Natural killer cell treated with Interleukin-12 subunit alpha and Interleukin-12 subunit beta and Interleukin-15 and Interleukin-18, amount 100 ng/mL, for 72 hours (primary cell): ENCODE measurements at regions not wholly inside any gene's neighbourhood (a gene's known extent, or its start where the extent isn't known, plus 50 kb on each side); places are given as distances from the start of the nearest gene placed in this dataset.

Source experiments
- ATAC-seq, 2 donors: fragments of 150-1000 bp; cut with Tn5 transposase in 1 of 2; sonication (Bioruptor Pico), chemical (Tn5 transposase) in 1 of 2; 2 replicates each; pipeline ENCODE4 v1.10.0; 2021
- DNase-seq: peaks from one replicate; pipeline ENCODE4 v3.0.0; 2022; ENCODE audit warnings: low spot score
- H3K27ac Mint-ChIP-seq, 2 donors: 1 replicate in 1 of 2; 2 replicates in 1 of 2; pipeline ENCODE4 v1.8.0; 2022; ENCODE audit warnings: mixed read lengths in 2 of 2, mild to moderate bottlenecking in 1 of 2, moderate library complexity in 1 of 2
- H3K27me3 Mint-ChIP-seq, 2 donors: 1 replicate in 1 of 2; 2 replicates in 1 of 2; pipeline ENCODE4 v1.8.0; 2022; ENCODE audit warnings: mixed read lengths in 2 of 2
- H3K36me3 Mint-ChIP-seq: one replicate; pipeline ENCODE4 v1.8.0; 2022; ENCODE audit warnings: mixed read lengths
- H3K4me1 Mint-ChIP-seq, 2 donors: 1 replicate in 1 of 2; 2 replicates in 1 of 2; pipeline ENCODE4 v1.8.0; 2022; ENCODE audit warnings: low read depth in 2 of 2, mixed read lengths in 2 of 2, mild to moderate bottlenecking in 1 of 2
- H3K4me3 Mint-ChIP-seq: one replicate; pipeline ENCODE4 v1.8.0; 2022; ENCODE audit warnings: mixed read lengths
- H3K9me3 Mint-ChIP-seq: 2 replicates; pipeline ENCODE4 v1.8.0; 2022; ENCODE audit warnings: mixed read lengths

- H3K4me1 Mint-ChIP-seq = peaks cover 8 to 9% of the 10 kb centered on the region in 2 donors
- no peak for DNase-seq
- no peak for ATAC-seq
- H3K4me3 Mint-ChIP-seq = no peak overlapping the region
- H3K27ac Mint-ChIP-seq = no peak overlapping the region
- no peaks in the 10 kb centered on the region for H3K9me3 Mint-ChIP-seq
- H3K36me3 Mint-ChIP-seq = no peaks in the 10 kb centered on the region
- peaks cover 15 to 21% of the 10 kb centered on the region in 2 donors for H3K27me3 Mint-ChIP-seq
Measured at GRCh38 chr2:7906431-7906830, 775.4 kb upstream of the ID2 start.

- no peak overlapping the region for H3K27ac Mint-ChIP-seq
- peaks cover 15 to 21% of the 10 kb centered on the region in 2 donors for H3K27me3 Mint-ChIP-seq
- ATAC-seq (no peak), DNase-seq (no peak)
- H3K9me3 Mint-ChIP-seq = no peaks in the 10 kb centered on the region
- no peak overlapping the region for H3K4me3 Mint-ChIP-seq
- peaks cover 8 to 9% of the 10 kb centered on the region in 2 donors for H3K4me1 Mint-ChIP-seq
- no peaks in the 10 kb centered on the region for H3K36me3 Mint-ChIP-seq
Measured at GRCh38 chr2:7907041-7907440, 774.8 kb upstream of the ID2 start.

GRCh38 chr2:7910752-7911151 lies 771.1 kb upstream of the ID2 start:
- Mint-ChIP-seq H3K27me3 (no peaks in the 10 kb centered on the region), H3K27ac (no peak overlapping the region), H3K4me3 (no peak overlapping the region), H3K36me3 (no peaks in the 10 kb centered on the region), H3K4me1 (peaks cover 4% of the 10 kb centered on the region in 2 donors), H3K9me3 (peaks cover 2% of the 10 kb centered on the region)
- ATAC-seq = no peak
- no peak for DNase-seq

GRCh38 chr2:7911196-7911595 lies 770.7 kb upstream of the ID2 start:
- no peak overlapping the region for H3K27ac Mint-ChIP-seq
- ATAC-seq (no peak), DNase-seq (no peak)
- no peak overlapping the region for H3K4me3 Mint-ChIP-seq
- peaks cover 4% of the 10 kb centered on the region in 2 donors for H3K4me1 Mint-ChIP-seq
- H3K27me3 Mint-ChIP-seq = no peaks in the 10 kb centered on the region
- H3K36me3 Mint-ChIP-seq = no peaks in the 10 kb centered on the region
- peaks cover 2% of the 10 kb centered on the region for H3K9me3 Mint-ChIP-seq

GRCh38 chr2:7913974-7914373 lies 767.9 kb upstream of the ID2 start:
- no peak for DNase-seq
- H3K27ac Mint-ChIP-seq = no peak overlapping the region

DNA sequence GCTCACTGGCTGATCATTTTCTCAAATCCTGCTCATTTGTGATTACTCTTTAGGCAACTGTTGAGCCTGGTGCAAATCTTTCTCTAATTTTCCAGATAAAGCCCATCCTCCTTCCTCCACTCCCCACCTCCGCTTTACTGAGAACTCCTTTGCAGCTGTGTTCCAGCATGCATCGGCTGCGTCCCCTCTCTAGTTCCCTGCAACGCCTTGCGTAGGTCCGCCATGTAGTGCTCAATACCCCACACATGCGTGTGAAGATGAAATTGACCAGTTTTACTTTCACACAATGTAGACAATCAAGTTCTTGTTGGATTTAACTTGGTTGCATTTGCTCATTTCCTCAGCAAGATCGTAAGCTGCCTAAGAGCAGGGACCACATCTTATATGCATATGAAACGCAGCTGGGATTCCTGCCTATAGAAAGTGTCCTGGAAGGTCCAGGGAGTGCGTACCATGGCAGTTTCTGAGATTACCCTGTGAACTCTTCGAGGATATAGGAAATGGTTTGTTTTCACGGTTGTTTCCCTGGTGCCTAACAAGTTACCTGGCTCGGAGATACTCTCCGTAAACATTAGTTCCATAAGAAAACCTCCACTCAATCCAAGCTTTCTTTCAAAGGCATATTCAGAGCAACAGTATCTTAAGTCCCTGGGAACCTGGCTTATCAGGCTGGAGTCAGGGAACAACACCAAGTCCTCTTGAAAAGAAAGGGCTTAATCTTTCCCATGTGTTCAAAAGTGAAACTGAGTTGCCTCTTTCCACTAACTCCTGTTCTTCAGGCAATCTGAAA lies 766.4 kb upstream of the ID2 start:
- Mint-ChIP-seq H3K4me3 (no peak overlapping the region), H3K4me1 (peaks cover 4 to 6% of the 10 kb centered on the region in 2 donors), H3K36me3 (no peaks in the 10 kb centered on the region), H3K9me3 (peaks cover 2% of the 10 kb centered on the region), H3K27ac (no peak overlapping the region), H3K27me3 (no peaks in the 10 kb centered on the region)
- DNase-seq (no peak), ATAC-seq (no peak)

More at GRCh38 chr2:7913974-7914373, 767.9 kb upstream of the ID2 start:
- Mint-ChIP-seq H3K36me3 (no peaks in the 10 kb centered on the region), H3K4me1 (peaks cover 4 to 6% of the 10 kb centered on the region in 2 donors), H3K4me3 (no peak overlapping the region), H3K9me3 (peaks cover 2% of the 10 kb centered on the region), H3K27me3 (no peaks in the 10 kb centered on the region)
- no peak for ATAC-seq

DNA sequence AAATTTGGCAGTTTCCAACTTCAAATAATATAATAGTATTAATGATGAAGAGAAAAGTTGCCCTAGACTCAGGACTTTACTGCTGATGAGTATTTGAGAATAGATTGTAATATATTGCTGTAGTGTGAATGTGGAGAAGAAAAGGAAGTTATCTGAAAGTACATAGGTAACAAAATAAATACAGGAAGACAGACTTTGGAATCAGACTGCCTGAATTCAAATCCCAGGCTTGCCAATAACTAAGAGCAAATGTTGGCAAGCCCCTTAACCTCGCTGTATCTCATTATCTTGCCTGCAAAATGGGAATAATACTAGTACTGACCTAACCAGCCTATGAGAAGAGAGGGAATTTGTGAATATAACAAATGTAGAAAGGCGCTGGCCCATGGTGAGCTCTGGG lies 765.2 kb upstream of the ID2 start:
- Mint-ChIP-seq H3K4me3 (no peak overlapping the region), H3K27ac (no peak overlapping the region), H3K36me3 (no peaks in the 10 kb centered on the region), H3K4me1 (peaks cover 4 to 6% of the 10 kb centered on the region in 2 donors), H3K9me3 (peaks cover 2% of the 10 kb centered on the region), H3K27me3 (no peaks in the 10 kb centered on the region)
- DNase-seq = no peak
- no peak for ATAC-seq

DNA sequence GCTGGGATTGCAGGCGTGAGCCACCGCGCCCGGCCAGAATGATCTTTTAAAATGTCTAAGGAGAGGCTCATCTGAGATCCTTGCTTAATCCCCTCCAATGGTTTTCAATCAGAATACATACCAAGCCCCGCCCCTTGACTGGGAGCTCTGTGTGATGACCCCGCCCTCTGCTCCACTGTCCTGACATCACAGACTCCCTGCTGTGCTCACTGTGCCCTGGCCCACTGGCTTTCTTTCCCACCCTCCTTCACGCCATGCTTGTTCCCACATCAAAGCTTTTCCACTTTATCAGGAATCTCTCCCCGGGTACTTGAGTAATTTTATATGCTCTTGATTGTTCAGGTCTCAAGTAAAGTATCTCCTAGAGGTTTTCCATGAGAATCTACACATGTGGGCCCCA lies 762.3 kb upstream of the ID2 start:
- no peak overlapping the region for H3K27ac Mint-ChIP-seq
- peaks cover 4% of the 10 kb centered on the region for H3K36me3 Mint-ChIP-seq
- H3K4me1 Mint-ChIP-seq = peaks cover 0 to 2% of the 10 kb centered on the region in 2 donors
- peaks cover 4% of the 10 kb centered on the region for H3K9me3 Mint-ChIP-seq
- no peaks in the 10 kb centered on the region for H3K27me3 Mint-ChIP-seq
- H3K4me3 Mint-ChIP-seq = no peak overlapping the region
- DNase-seq = no peak
- ATAC-seq = no peak

DNA sequence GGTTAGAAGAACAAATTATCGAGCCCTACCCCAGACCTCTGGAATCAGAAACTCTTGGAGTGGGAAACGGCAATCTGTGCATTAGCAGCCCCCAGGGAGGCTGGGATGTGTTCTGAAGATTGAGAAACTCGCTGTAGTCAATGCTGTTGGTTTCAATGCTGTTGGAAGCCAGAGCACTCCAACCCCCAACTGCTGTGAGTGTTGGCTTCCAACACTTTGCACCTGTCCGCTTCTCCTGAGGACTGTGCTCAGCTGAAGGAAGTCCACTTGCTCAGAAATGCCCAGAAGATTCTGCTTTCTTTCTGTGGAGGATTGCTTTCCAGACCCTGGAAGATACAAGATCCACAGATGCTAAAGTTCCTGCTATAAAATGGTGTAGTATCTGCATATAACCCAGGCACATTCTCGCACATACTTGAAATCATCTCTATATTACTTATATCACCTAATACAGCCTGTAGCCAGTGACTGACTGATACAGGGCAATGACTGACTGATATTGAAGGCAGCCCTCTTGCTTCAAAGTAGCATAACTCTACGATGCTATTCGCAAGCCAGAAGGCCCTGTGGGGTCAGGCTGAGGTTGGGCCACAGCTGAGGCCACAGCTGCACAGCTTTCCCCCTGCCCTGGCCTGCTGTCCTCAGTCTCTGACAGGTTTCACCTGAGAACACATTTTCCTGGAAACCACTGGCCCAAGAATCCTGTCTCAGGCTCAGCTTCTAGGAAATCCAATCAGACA lies 757.7 kb upstream of the ID2 start:
- ATAC-seq (peak in 1 of 2 donors; percentile 27), DNase-seq (no peak)
- no peak overlapping the region for H3K27ac Mint-ChIP-seq
- no peaks in the 10 kb centered on the region for H3K4me1 Mint-ChIP-seq
- H3K4me3 Mint-ChIP-seq = no peak overlapping the region
- H3K27me3 Mint-ChIP-seq = peaks cover 0 to 2% of the 10 kb centered on the region in 2 donors
- peaks cover 4% of the 10 kb centered on the region for H3K9me3 Mint-ChIP-seq
- H3K36me3 Mint-ChIP-seq = peaks cover 4% of the 10 kb centered on the region

- peaks cover 4% of the 10 kb centered on the region for H3K36me3 Mint-ChIP-seq
- ATAC-seq (no peak), DNase-seq (no peak)
- peaks cover 4% of the 10 kb centered on the region for H3K9me3 Mint-ChIP-seq
- H3K27ac Mint-ChIP-seq = no peak overlapping the region
- peaks cover 0 to 5% of the 10 kb centered on the region in 2 donors for H3K27me3 Mint-ChIP-seq
- no peaks in the 10 kb centered on the region for H3K4me1 Mint-ChIP-seq
- H3K4me3 Mint-ChIP-seq = no peak overlapping the region
Measured at GRCh38 chr2:7925506-7925905, 756.4 kb upstream of the ID2 start.

DNA sequence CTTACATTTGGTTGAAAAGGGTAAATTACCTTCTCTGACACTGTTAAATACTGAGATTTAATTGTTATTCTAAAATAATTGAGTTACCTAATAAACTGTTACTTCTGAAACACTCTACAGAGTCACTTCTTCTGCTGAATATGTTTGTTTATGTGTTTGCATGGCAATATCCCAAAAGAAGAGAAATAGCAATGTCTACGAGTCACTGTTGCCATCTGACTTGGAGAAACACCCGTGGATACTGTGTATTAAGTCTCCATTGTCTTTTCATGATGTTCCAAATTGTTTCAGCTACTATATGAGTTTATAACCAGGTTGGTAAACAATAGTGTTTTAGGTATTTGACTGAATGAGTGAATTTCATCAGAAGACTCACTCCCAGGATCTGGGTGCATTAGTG lies 754.2 kb upstream of the ID2 start:
- H3K27ac Mint-ChIP-seq = no peak overlapping the region
- peaks cover 4 to 12% of the 10 kb centered on the region in 2 donors for H3K4me1 Mint-ChIP-seq
- peaks cover 4% of the 10 kb centered on the region for H3K9me3 Mint-ChIP-seq
- peaks cover 0 to 12% of the 10 kb centered on the region in 2 donors for H3K27me3 Mint-ChIP-seq
- no peak for ATAC-seq
- H3K36me3 Mint-ChIP-seq = peaks cover 14% of the 10 kb centered on the region
- no peak overlapping the region for H3K4me3 Mint-ChIP-seq
- DNase-seq = no peak

- Mint-ChIP-seq H3K27me3 (peaks cover 0 to 16% of the 10 kb centered on the region in 2 donors), H3K4me1 (peaks cover 4 to 18% of the 10 kb centered on the region in 2 donors), H3K9me3 (no peaks in the 10 kb centered on the region), H3K36me3 (peaks cover 18% of the 10 kb centered on the region), H3K4me3 (no peak overlapping the region), H3K27ac (no peak overlapping the region)
- DNase-seq = no peak
- ATAC-seq = no peak
Measured at GRCh38 chr2:7929281-7929680, 752.6 kb upstream of the ID2 start.

- H3K4me3 Mint-ChIP-seq = peak overlapping the region; percentile 59
Measured at GRCh38 chr2:7930800-7931635, 750.8 kb upstream of the ID2 start.

More at GRCh38 chr2:7930800-7931635, 750.8 kb upstream of the ID2 start:
- Mint-ChIP-seq H3K4me1 (peaks cover 4 to 18% of the 10 kb centered on the region in 2 donors), H3K27ac (peak overlapping the region; percentile 42 to 75), H3K9me3 (no peaks in the 10 kb centered on the region), H3K36me3 (peaks cover 18% of the 10 kb centered on the region), H3K27me3 (peaks cover 0 to 16% of the 10 kb centered on the region in 2 donors)
- no peak for DNase-seq
- peak in 1 of 2 donors; percentile 73 for ATAC-seq
